ENCODE measurements at regions not wholly inside any gene's neighbourhood (a gene's known extent, or its start where the extent isn't known, plus 50 kb on each side); places are given as distances from the start of the nearest gene placed in this dataset.
"Not testable (repeated sequence)": the region's sequence is repeated elsewhere in the genome, so short reads cannot be mapped to it uniquely, and the experiment has no call there.

DNA sequence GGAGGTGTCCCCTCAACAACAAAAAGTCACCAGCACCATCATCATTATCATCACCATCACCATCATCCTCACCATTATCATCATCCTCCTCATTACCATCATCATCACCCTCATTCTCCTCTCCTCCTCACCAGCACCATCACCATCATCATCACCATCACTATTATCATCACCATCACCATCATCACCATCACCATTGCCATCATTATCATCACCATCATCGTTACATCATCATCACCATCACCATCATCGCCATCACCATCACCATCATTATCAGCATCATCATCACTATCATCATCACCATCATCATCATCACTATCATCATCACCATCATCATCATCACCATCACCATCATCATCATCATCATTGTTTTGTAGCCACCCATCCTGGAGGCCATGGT, 212.6 kb downstream of the MN1 start:
- in situ Hi-C loops (cut with MboI; ENCODE audit: low pct_unique_long_range_greater_than_20kb, low sequenced_read_pairs) = no loop called here
- DNase-seq = no peak

DNA sequence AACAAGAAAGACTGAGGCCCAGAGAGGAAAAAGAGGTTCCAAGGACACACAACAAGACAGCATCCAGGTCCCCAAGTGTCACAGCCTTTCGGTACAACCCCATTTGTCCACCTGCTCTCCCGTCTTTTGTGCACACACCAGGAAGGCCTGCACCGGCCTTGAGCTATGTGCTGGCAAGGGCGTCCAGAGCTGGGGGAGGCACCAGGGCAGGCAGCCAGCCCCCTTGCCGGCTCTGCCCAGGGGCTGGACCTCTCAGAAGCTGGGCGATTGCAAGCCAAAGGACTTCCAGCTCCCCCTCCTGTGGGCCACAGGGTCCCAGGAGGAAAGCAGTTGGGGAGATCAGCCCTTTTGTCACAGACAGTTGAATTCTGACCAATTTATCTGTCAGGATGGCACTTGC, 210.5 kb downstream of the MN1 start:
- DNase-seq = no peak
- in situ Hi-C loops (cut with MboI; ENCODE audit: low pct_unique_long_range_greater_than_20kb, low sequenced_read_pairs) = no loop called here

GRCh38 chr22:27593378-27593777, 208.2 kb downstream of the MN1 start:
- in situ Hi-C loops (cut with MboI; ENCODE audit: low pct_unique_long_range_greater_than_20kb, low sequenced_read_pairs) = no loop called here

DNA sequence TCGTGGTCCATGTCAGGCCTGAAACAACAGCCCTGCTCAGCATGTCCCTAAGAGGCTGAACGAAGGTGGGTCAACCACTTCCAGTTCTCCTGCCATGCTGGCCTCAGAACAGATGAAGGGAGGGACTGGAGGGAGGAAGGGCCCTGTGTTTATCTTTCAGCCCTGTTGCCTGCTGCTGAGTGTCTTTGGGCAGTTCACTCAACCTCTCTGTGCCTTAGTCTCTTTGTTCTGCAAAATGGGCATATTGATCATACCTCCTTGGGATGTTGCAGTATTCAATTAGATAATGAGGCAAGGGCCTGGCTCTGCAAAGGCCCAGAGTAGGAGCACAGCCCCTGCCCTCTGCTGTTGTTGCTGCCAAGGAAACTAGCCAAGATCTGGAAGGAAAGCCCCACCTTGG, 207.5 kb downstream of the MN1 start:
- in situ Hi-C loops (cut with MboI; ENCODE audit: low pct_unique_long_range_greater_than_20kb, low sequenced_read_pairs) = no loop called here
- DNase-seq = no peak

More at GRCh38 chr22:27593378-27593777, 208.2 kb downstream of the MN1 start:
- DNase-seq = no peak

DNA sequence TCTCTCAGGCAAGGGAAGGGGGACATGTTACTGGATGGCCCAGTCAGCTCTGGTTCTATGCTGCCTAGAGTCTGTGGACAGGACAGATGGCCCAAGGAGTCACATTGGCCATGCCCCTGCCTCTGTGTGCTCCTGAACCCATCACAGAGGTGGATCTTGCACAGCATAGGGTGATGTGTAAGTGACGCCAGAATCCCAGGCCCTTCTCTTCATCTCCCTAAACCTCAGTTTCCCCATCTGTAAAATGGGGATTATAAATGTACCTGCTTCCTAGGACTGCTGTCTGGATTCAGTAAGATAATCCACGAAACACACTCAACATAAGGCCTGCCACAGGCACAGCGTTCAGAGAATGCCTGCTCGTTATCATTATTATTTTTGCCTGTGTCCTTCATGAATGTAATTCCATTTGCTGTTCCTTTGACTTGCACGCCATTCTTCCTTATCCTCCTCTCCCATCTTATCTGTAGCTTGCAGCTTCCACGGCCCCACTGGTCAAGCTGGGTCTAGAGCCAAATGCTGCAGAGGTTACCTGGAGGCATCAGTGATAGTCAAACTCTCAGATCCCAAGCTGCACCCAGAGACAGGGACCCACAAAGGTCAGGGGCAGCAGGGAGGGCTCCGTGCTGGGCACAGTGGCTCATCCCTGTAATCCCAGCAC, 207.0 kb downstream of the MN1 start:
- no peak for DNase-seq
- in situ Hi-C loops (cut with MboI; ENCODE audit: low pct_unique_long_range_greater_than_20kb, low sequenced_read_pairs) = no loop called here

GRCh38 chr22:27596133-27596870, 205.3 kb downstream of the MN1 start:
- in situ Hi-C loops (cut with MboI; ENCODE audit: low pct_unique_long_range_greater_than_20kb, low sequenced_read_pairs) = no loop called here
- DNase-seq = no peak

DNA sequence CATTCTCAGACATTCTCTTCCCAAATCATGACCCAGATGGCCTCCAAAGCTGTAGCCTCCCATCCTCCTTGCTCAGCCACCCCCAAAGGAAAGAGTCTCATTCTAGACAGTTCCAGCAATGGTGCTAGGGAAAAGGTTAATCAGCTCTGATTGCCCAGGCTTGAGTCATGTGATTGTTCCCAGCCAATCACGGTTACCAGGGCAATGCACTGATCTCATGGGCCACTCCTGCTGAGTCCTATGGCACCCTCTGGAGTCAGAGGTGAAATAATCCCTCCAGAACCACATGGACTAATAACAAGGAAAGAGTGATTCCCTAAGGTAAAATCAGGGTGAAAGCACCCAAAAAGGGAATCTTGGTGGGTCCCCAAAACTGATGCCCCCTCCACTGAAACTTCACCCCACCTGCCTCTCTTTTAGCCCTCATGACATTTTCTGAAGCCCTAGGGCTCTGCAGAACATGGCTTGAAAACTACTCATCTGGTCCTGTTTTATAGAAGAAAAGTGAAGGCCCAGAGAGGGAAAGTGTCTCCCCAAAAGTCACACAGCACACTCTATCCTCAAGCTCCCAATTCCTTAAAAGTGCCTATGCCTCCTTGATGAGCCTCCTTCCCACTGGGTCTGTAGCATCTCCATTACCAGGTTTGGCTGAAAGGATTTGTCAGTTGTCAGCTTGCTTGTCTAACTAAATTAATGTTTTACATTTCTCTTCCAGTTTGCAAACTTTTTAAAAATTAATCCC, 203.7 kb downstream of the MN1 start:
- no peak for DNase-seq
- in situ Hi-C loops (cut with MboI; ENCODE audit: low pct_unique_long_range_greater_than_20kb, low sequenced_read_pairs) = no loop called here

DNA sequence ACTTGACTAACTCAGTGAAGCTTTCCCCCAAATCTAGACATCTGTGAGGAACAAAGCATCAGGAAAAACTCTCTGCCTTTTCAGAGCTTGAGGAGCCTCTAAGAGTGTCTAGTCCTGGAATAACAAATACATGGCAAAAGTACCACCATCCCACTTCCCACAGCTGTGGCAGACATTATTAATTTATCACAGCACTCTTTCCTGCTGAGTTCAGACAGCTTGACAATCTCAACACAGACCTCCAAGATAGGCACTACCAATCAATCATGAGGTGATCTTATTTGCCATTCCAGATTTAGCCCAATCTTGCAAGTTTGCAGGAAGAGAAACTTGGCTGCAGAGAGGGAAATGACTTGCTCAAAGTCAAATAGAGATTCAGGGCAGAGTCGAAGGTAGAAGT, 202.8 kb downstream of the MN1 start:
- DNase-seq = no peak
- in situ Hi-C loops (cut with MboI; ENCODE audit: low pct_unique_long_range_greater_than_20kb, low sequenced_read_pairs) = no loop called here

GRCh38 chr22:27601195-27601594, 200.4 kb downstream of the MN1 start:
- in situ Hi-C loops (cut with MboI; ENCODE audit: low pct_unique_long_range_greater_than_20kb, low sequenced_read_pairs) = no loop called here
- no peak for DNase-seq

GRCh38 chr22:27602390-27602789, 199.2 kb downstream of the MN1 start:
- DNase-seq = no peak
- in situ Hi-C loops (cut with MboI; ENCODE audit: low pct_unique_long_range_greater_than_20kb, low sequenced_read_pairs) = no loop called here

DNA sequence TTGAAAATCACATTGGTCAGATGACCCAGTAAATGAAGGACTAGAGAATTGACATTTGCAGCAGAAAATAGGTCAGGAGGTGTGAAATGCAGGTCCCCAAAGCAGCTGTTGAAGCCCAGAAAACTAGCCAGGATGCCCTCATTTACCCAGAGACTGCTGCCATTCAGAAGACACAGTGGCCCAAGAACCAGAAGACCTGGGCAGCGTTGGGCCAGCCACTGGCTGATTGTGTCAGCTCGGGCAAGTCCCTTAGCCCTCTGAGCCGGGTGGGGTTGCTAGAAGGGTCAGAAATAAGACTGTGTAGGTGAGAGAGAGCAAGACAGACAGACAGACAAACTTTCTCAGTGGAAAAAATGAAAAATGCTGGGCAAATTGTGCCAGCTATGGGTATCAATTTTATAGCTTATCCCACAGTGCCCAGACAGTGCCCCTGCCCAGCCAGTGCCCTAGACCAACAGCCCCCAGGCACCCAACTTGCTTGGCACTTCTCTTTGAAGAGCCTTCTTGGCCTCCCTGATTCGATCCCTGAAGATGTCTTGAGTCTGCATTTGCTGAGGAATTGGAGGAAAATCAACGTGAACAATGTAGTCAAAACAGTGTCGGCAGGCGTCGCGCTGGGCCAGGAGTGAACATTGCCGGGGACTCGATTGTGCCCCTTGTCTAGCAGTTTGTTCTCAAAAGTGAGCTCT, 198.3 kb downstream of the MN1 start:
- in situ Hi-C loops (cut with MboI; ENCODE audit: low pct_unique_long_range_greater_than_20kb, low sequenced_read_pairs) = no loop called here
- DNase-seq = no peak

GRCh38 chr22:27603800-27604144, 197.8 kb downstream of the MN1 start:
- no peak for DNase-seq
- in situ Hi-C loops (cut with MboI; ENCODE audit: low pct_unique_long_range_greater_than_20kb, low sequenced_read_pairs) = no loop called here

GRCh38 chr22:27605390-27605789, 196.2 kb downstream of the MN1 start:
- in situ Hi-C loops (cut with MboI; ENCODE audit: low pct_unique_long_range_greater_than_20kb, low sequenced_read_pairs) = no loop called here
- DNase-seq = no peak

DNA sequence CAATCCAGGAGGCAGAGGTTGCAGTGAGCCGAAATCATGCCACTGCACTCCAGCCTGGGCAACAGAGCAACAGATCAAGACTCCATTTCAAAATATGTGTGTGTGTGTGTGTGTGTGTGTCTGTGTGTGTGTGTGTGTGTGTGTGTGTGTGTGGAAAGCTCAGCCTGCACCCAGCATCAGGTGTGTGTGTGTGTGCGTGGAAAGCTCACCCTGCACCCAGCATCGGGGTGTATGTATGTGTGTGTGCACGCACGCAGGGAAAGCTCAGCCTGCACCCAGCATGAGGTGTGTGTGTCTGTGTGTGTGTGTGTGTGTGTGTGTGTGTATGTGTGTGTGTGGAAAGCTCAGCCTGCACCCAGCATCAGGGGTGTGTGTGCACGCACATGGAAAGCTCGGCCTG, 193.8 kb downstream of the MN1 start:
- in situ Hi-C loops (cut with MboI; ENCODE audit: low pct_unique_long_range_greater_than_20kb, low sequenced_read_pairs); DNase-seq: not testable (repeated sequence)

DNA sequence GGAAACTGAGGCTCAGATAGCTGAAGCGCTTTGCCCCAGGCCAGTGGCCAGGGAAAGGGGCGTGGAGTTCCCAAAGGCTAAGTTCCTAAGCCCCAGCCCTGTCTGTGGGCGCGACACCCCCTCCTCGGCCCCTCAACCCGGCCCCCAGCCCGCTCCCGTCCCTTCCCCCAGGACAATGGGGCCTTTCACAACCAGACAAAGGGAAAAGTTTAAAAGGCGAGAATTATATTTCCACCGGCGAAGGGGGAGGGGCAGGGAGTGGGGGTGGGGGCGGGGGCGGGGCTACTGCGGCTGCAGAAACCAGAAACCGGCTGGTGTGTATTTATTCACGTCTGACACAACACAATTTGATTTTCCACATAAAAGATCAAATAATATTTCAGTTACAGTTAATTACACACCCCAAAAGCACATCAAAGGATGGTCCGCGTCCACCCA, 192.1 kb downstream of the MN1 start:
- in situ Hi-C loops (cut with MboI; ENCODE audit: low pct_unique_long_range_greater_than_20kb, low sequenced_read_pairs) = no loop called here
- DNase-seq = no peak

DNA sequence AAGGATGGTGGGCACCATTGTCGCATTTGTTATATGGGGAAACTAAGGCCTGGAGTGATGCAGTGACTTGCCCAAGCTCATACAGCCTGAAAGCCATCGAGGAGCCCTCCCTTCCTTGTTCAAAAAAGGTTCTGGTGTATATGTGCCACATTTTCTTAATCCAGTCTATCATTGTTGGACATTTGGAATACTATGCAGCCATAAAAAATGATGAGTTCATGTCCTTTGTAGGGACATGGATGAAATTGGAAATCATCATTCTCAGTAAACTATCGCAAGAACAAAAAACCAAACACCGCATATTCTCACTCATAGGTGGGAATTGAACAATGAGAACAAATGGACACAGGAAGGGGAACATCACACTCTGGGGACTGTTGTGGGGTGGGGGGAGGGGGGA, 191.4 kb downstream of the MN1 start:
- DNase-seq; in situ Hi-C loops (cut with MboI; ENCODE audit: low pct_unique_long_range_greater_than_20kb, low sequenced_read_pairs): not testable (repeated sequence)

DNA sequence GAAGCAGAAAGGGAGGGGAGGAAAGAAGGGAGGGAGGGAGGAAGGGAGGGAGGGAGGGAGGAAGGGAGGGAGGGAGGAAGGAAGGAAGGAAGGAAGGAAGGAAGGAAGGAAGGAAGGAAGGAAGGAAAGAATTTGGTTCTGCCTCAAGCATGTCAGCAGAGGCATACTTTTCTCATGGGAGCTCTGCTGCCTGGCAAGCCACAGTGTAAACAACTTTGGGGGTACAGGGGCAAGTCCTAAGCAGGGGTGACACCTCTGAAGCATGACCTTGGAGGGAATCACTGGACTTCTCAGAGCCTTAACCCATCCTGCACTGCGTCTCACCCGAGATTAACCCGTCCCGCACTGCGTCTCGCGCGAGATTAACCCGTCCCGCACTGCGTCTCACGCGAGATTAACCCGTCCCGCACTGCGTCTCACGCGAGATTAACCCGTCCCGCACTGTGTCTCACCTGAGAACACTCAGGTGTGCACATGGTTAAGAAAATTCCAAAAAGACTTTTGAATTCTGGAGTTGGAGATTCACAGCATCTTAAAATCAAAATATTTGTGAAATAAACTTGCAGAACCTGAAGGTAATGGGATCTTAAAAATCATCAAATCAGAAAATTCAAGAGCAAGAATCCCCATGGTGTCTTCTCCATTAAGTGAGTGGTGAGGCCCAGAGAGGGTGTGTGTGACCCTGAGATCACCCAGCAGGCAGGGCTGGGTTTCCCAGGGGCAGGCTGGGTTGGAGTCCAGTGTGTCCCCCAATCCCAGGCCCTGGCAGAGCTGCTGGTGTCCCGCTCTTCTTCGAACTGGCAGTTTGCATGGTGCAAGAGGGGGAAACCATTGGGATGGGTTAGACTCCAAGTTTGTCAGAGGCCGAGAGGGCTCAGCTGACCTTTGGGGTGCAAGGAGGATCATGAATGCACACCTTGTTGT, 190.4 kb downstream of the MN1 start:
- in situ Hi-C loops (cut with MboI; ENCODE audit: low pct_unique_long_range_greater_than_20kb, low sequenced_read_pairs) = no loop called here

DNA sequence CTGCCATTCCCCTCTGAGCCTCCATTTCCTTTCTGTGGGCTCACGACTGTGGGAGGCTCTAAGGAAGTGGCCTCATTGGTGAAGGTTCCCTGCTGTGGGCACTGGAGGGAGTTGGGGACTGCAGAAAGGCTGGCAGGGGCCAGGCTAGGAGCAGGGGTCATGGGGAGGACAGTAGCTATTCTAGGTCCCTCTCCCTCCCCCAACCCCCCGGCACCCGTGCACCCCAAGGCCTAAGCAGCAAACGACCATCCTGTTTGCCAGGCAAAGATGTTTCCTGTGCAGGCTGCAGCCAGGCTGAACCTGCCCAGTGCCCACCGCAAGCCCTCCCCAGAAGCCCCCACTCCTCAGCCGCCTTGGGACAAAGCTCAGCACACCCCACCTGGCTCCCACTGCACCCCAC, 189.4 kb downstream of the MN1 start:
- DNase-seq = peak; percentile 53
- in situ Hi-C loops (cut with MboI; ENCODE audit: low pct_unique_long_range_greater_than_20kb, low sequenced_read_pairs) = no loop called here

More for the DNA sequence above, 190.4 kb downstream of the MN1 start:
- DNase-seq = no peak
